Neural progenitor cell (in vitro differentiated cells): ENCODE measurements at regions not wholly inside any gene's neighbourhood (a gene's known extent, or its start where the extent isn't known, plus 50 kb on each side); places are given as distances from the start of the nearest gene placed in this dataset.

Source experiments
- CTCF ChIP-seq: fragments of 200-600 bp; sonication (generic); IDR thresholded peaks from 2 replicates; pipeline ENCODE4 v1.5.1; 2017; ENCODE audit warnings: antibody characterized with exemption, mild to moderate bottlenecking
- EZH2 ChIP-seq: fragments of 200-600 bp; sonication (generic); IDR thresholded peaks from 2 replicates; pipeline ENCODE4 v1.6.1; 2017; ENCODE audit warnings: antibody characterized with exemption, mild to moderate bottlenecking, moderate library complexity

DNA sequence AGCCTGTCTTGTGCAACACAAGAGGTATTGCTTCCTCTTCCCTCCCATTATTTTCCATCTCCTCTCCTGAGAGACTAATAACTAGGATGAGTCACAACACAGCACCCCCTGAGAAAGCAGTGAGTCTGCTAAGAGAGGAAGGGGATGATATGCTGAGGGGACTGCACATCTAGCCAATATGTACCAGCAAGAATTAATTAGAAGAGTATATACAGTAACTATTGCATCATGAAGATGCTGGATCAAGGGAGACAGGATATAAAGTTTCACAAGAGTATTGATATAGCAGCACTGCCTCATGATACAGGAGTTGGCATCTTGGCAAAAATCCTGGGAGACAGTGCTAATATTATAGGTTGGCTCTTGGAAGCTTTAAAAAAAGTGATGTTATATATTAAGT lies 289.9 kb upstream of the RBMS1 start:
- TF ChIP-seq EZH2 (no peak), CTCF (no peak)
